Ishikawa (cell line): ENCODE measurements at regions not wholly inside any gene's neighbourhood (a gene's known extent, or its start where the extent isn't known, plus 50 kb on each side); places are given as distances from the start of the nearest gene placed in this dataset.

Experiments
- CEBPB ChIP-seq: IDR thresholded peaks from 2 replicates; pipeline ENCODE4 v1.6.1; 2012
- CREB1 ChIP-seq: IDR thresholded peaks from 2 replicates; pipeline ENCODE4 v1.6.1; 2012; ENCODE audit warnings: low read depth
- EGR1 ChIP-seq: IDR thresholded peaks from 2 replicates; pipeline ENCODE4 v1.6.1; 2012
- EP300 ChIP-seq: IDR thresholded peaks from 2 replicates; pipeline ENCODE4 v1.6.1; 2012; ENCODE audit warnings: borderline replicate concordance
- FOXM1 ChIP-seq: IDR thresholded peaks from 2 replicates; pipeline ENCODE4 v1.6.1; 2012; ENCODE audit warnings: low read depth, borderline replicate concordance
- MAX ChIP-seq: IDR thresholded peaks from 2 replicates; pipeline ENCODE4 v1.6.1; 2012
- NFIC ChIP-seq: IDR thresholded peaks from 2 replicates; pipeline ENCODE4 v1.6.1; 2012
- RAD21 ChIP-seq: IDR thresholded peaks from 2 replicates; pipeline ENCODE4 v1.6.1; 2012; ENCODE audit warnings: low read depth
- REST ChIP-seq: IDR thresholded peaks from 2 replicates; pipeline ENCODE4 v1.6.1; 2012; ENCODE audit warnings: low read depth, mild to moderate bottlenecking
- TAF1 ChIP-seq: IDR thresholded peaks from 2 replicates; pipeline ENCODE4 v1.6.1; 2012; ENCODE audit warnings: low read depth, mild to moderate bottlenecking
- TCF12 ChIP-seq: IDR thresholded peaks from 2 replicates; pipeline ENCODE4 v1.6.1; 2012; ENCODE audit warnings: low read depth
- TEAD4 ChIP-seq: IDR thresholded peaks from 2 replicates; pipeline ENCODE4 v1.6.1; 2012
- USF1 ChIP-seq: IDR thresholded peaks from 2 replicates; pipeline ENCODE4 v1.6.1; 2012
- YY1 ChIP-seq: IDR thresholded peaks from 2 replicates; pipeline ENCODE4 v1.6.1; 2012; ENCODE audit warnings: low read depth
- ZBTB7A ChIP-seq: IDR thresholded peaks from 2 replicates; pipeline ENCODE4 v1.6.1; 2012; ENCODE audit warnings: low read depth

GRCh38 chr2:144996225-144996795 lies 476.4 kb upstream of the ZEB2 start:
- TF ChIP-seq TAF1 (no peak), CEBPB (0 out of 2 replicates have a peak, but pooled peaks have one; percentile 21)

- no peak for TF ChIP-seq USF1
- no peak for TF ChIP-seq MAX
- TF ChIP-seq NFIC, result no peak
- TF ChIP-seq EP300, result no peak
- no peak for TF ChIP-seq CEBPB
- no peak for TF ChIP-seq REST
- TF ChIP-seq TEAD4, result no peak
- no peak for TF ChIP-seq CREB1
- TF ChIP-seq YY1, result no peak
- TF ChIP-seq FOXM1, result no peak
- TF ChIP-seq EGR1, result no peak
- TF ChIP-seq TAF1, result no peak
- no peak for TF ChIP-seq RAD21
These were observed 475.6 kb upstream of the ZEB2 start for GRCh38 chr2:144995482-144995881.

- no peak for TF ChIP-seq TEAD4
- TF ChIP-seq YY1, result no peak
- no peak for TF ChIP-seq RAD21
- TF ChIP-seq TAF1, result no peak
- no peak for TF ChIP-seq CREB1
- TF ChIP-seq EP300, result no peak
- no peak for TF ChIP-seq USF1
- TF ChIP-seq REST, result no peak
- TF ChIP-seq TCF12, result no peak
- no peak for TF ChIP-seq MAX
- no peak for TF ChIP-seq CEBPB
These were observed 470.7 kb upstream of the ZEB2 start for GRCh38 chr2:144990661-144991060.

GRCh38 chr2:144989579-144990270 lies 469.8 kb upstream of the ZEB2 start:
- TF ChIP-seq REST, result no peak
- no peak for TF ChIP-seq CEBPB
- TF ChIP-seq NFIC, result no peak
- TF ChIP-seq MAX, result no peak
- no peak for TF ChIP-seq YY1
- no peak for TF ChIP-seq TEAD4
- no peak for TF ChIP-seq RAD21
- no peak for TF ChIP-seq TAF1
- no peak for TF ChIP-seq TCF12
- no peak for TF ChIP-seq EP300
- no peak for TF ChIP-seq FOXM1
- no peak for TF ChIP-seq EGR1
- no peak for TF ChIP-seq CREB1
- TF ChIP-seq ZBTB7A, result no peak
- TF ChIP-seq USF1, result no peak
